ENCODE measurements at regions not wholly inside any gene's neighbourhood (a gene's known extent, or its start where the extent isn't known, plus 50 kb on each side); places are given as distances from the start of the nearest gene placed in this dataset.

GRCh38 chr10:33032654-33033151, 74.7 kb upstream of the ITGB1 start:
- TF ChIP-seq CTCF (optimal IDR thresholded peaks at IDR 0.05 in 1 of 3, IDR thresholded peaks at IDR 0.05 in 1 of 3, conservative IDR thresholded peaks at IDR 0.05 in 1 of 3; ENCODE audit: extremely low read depth in 1 of 3, insufficient read depth in 2 of 3, low read length in 3 of 3) (no peak), EZH2 (IDR thresholded peaks at IDR 0.05; ENCODE audit: low read length) (no peak)
